Effector memory CD4-positive, alpha-beta T cell (primary cell): ENCODE measurements at regions not wholly inside any gene's neighbourhood (a gene's known extent, or its start where the extent isn't known, plus 50 kb on each side); places are given as distances from the start of the nearest gene placed in this dataset.

Experiments
- DNase-seq, 3 donors: peaks; one replicate each; pipeline ENCODE4 v3.0.0-alpha.2; 2020
- H3K27ac ChIP-seq: 2 replicates; pipeline ENCODE4 v1.7.0; 2013; ENCODE audit warnings: mild to moderate bottlenecking, low read length, moderate library complexity; ENCODE audit not compliant: insufficient read depth, poor library complexity, severe bottlenecking
- H3K27me3 ChIP-seq: replicated peaks from 2 replicates; pipeline ENCODE4 v1.7.0; 2013; ENCODE audit warnings: mild to moderate bottlenecking, low read length; ENCODE audit not compliant: insufficient read depth, control insufficient read depth, poor library complexity, severe bottlenecking
- H3K36me3 ChIP-seq: 2 replicates; pipeline ENCODE4 v1.7.0; 2013; ENCODE audit warnings: mild to moderate bottlenecking, low read length, moderate library complexity; ENCODE audit not compliant: control insufficient read depth, insufficient read depth
- H3K4me1 ChIP-seq: 2 replicates; pipeline ENCODE4 v1.7.0; 2013; ENCODE audit warnings: low read length, mild to moderate bottlenecking; ENCODE audit not compliant: control insufficient read depth, insufficient read depth, poor library complexity, severe bottlenecking
- H3K4me3 ChIP-seq: 2 replicates; pipeline ENCODE4 v1.7.0; 2013; ENCODE audit warnings: low read length, low read depth, mild to moderate bottlenecking; ENCODE audit not compliant: insufficient read depth, poor library complexity, severe bottlenecking
- H3K9me3 ChIP-seq: 2 replicates; pipeline ENCODE4 v1.7.0; 2013; ENCODE audit warnings: mild to moderate bottlenecking, low read length, moderate library complexity; ENCODE audit not compliant: control insufficient read depth

GRCh38 chr6:105564121-105564902, 161.4 kb upstream of the PREP start:
- H3K36me3 ChIP-seq: no peaks in the 10 kb centered on the region
- no peaks in the 10 kb centered on the region for H3K4me1 ChIP-seq
- DNase-seq: no peak
- H3K4me3 ChIP-seq: no peak overlapping the region
- no peak overlapping the region for H3K27ac ChIP-seq
- no peaks in the 10 kb centered on the region for H3K9me3 ChIP-seq
- H3K27me3 ChIP-seq: no peaks in the 10 kb centered on the region

- Histone ChIP-seq H3K27me3 (no peaks in the 10 kb centered on the region), H3K4me3 (no peak overlapping the region), H3K4me1 (no peaks in the 10 kb centered on the region), H3K36me3 (no peaks in the 10 kb centered on the region), H3K27ac (no peak overlapping the region), H3K9me3 (no peaks in the 10 kb centered on the region)
- no peak for DNase-seq
These were observed 159.1 kb upstream of the PREP start for GRCh38 chr6:105562027-105562426.

- Histone ChIP-seq H3K27me3 (no peaks in the 10 kb centered on the region), H3K27ac (no peak overlapping the region), H3K4me1 (no peaks in the 10 kb centered on the region), H3K36me3 (no peaks in the 10 kb centered on the region), H3K9me3 (no peaks in the 10 kb centered on the region), H3K4me3 (no peak overlapping the region)
- DNase-seq: no peak
These were observed 158.6 kb upstream of the PREP start for GRCh38 chr6:105561486-105561885.

GRCh38 chr6:105560611-105561066, 157.8 kb upstream of the PREP start:
- no peak for DNase-seq
- H3K27me3 ChIP-seq: no peaks in the 10 kb centered on the region
- H3K4me3 ChIP-seq: no peak overlapping the region
- H3K9me3 ChIP-seq: no peaks in the 10 kb centered on the region
- no peaks in the 10 kb centered on the region for H3K36me3 ChIP-seq
- no peak overlapping the region for H3K27ac ChIP-seq
- no peaks in the 10 kb centered on the region for H3K4me1 ChIP-seq

GRCh38 chr6:105557291-105557690, 154.4 kb upstream of the PREP start:
- no peaks in the 10 kb centered on the region for H3K36me3 ChIP-seq
- DNase-seq: no peak
- H3K9me3 ChIP-seq: no peaks in the 10 kb centered on the region
- H3K4me3 ChIP-seq: no peak overlapping the region
- H3K4me1 ChIP-seq: no peaks in the 10 kb centered on the region
- no peaks in the 10 kb centered on the region for H3K27me3 ChIP-seq
- no peak overlapping the region for H3K27ac ChIP-seq

GRCh38 chr6:105553171-105553570, 150.3 kb upstream of the PREP start:
- H3K4me3 ChIP-seq: no peak overlapping the region
- DNase-seq: no peak
- no peaks in the 10 kb centered on the region for H3K36me3 ChIP-seq
- no peaks in the 10 kb centered on the region for H3K27me3 ChIP-seq
- H3K4me1 ChIP-seq: no peaks in the 10 kb centered on the region
- no peak overlapping the region for H3K27ac ChIP-seq
- H3K9me3 ChIP-seq: no peaks in the 10 kb centered on the region

- no peak overlapping the region for H3K4me3 ChIP-seq
- no peaks in the 10 kb centered on the region for H3K4me1 ChIP-seq
- H3K36me3 ChIP-seq: no peaks in the 10 kb centered on the region
- H3K27me3 ChIP-seq: no peaks in the 10 kb centered on the region
- no peak for DNase-seq
- H3K27ac ChIP-seq: no peak overlapping the region
- H3K9me3 ChIP-seq: no peaks in the 10 kb centered on the region
These were observed 148.2 kb upstream of the PREP start for GRCh38 chr6:105550955-105551620.

GRCh38 chr6:105546754-105547153, 143.9 kb upstream of the PREP start:
- H3K27ac ChIP-seq: no peak overlapping the region
- H3K4me1 ChIP-seq: no peaks in the 10 kb centered on the region
- DNase-seq: no peak
- no peaks in the 10 kb centered on the region for H3K27me3 ChIP-seq
- no peaks in the 10 kb centered on the region for H3K9me3 ChIP-seq
- H3K4me3 ChIP-seq: no peak overlapping the region
- no peaks in the 10 kb centered on the region for H3K36me3 ChIP-seq

- DNase-seq: no peak
These were observed 143.3 kb upstream of the PREP start for GRCh38 chr6:105545947-105546731.

More at GRCh38 chr6:105545947-105546731, 143.3 kb upstream of the PREP start:
- H3K9me3 ChIP-seq: no peaks in the 10 kb centered on the region
- no peak overlapping the region for H3K27ac ChIP-seq
- no peaks in the 10 kb centered on the region for H3K27me3 ChIP-seq
- no peak overlapping the region for H3K4me3 ChIP-seq
- no peaks in the 10 kb centered on the region for H3K4me1 ChIP-seq
- no peaks in the 10 kb centered on the region for H3K36me3 ChIP-seq
